Neural progenitor cell (in vitro differentiated cells): ENCODE measurements at regions not wholly inside any gene's neighbourhood (a gene's known extent, or its start where the extent isn't known, plus 50 kb on each side); places are given as distances from the start of the nearest gene placed in this dataset.

Source experiments
- DNase-seq: peaks from one replicate; pipeline ENCODE4 v3.0.0-alpha.2; 2016; ENCODE audit warnings: low spot score
- H2AFZ ChIP-seq: fragments of 200-600 bp; sonication (generic); replicated peaks from 2 replicates; pipeline ENCODE4 v1.6.1; 2016; ENCODE audit warnings: antibody characterized with exemption
- H3F3A ChIP-seq: fragments of 200-600 bp; sonication (generic); 2 replicates; pipeline ENCODE4 v1.6.1; 2016; ENCODE audit warnings: antibody characterized with exemption, low read depth
- H3K27ac ChIP-seq: fragments of 200-600 bp; sonication (generic); 2 replicates; pipeline ENCODE4 v1.5.1; 2016; ENCODE audit warnings: mild to moderate bottlenecking
- H3K27me3 ChIP-seq: fragments of 200-600 bp; sonication (generic); 2 replicates; pipeline ENCODE4 v1.6.1; 2016; ENCODE audit warnings: mild to moderate bottlenecking, moderate library complexity
- H3K36me3 ChIP-seq: fragments of 200-600 bp; sonication (generic); 2 replicates; pipeline ENCODE4 v1.5.1; 2016
- H3K4me1 ChIP-seq: fragments of 200-600 bp; sonication (generic); 2 replicates; pipeline ENCODE4 v1.6.1; 2016; ENCODE audit warnings: mixed run types
- H3K4me2 ChIP-seq: fragments of 200-600 bp; sonication (generic); 2 replicates; pipeline ENCODE4 v1.6.1; 2016
- H3K4me3 ChIP-seq: fragments of 200-600 bp; sonication (generic); 2 replicates; pipeline ENCODE4 v1.5.1; 2016
- H3K79me2 ChIP-seq: fragments of 200-600 bp; sonication (generic); 2 replicates; pipeline ENCODE4 v1.6.1; 2016; ENCODE audit warnings: low read depth
- H3K9ac ChIP-seq: fragments of 200-600 bp; sonication (generic); 2 replicates; pipeline ENCODE4 v1.6.1; 2016
- H3K9me3 ChIP-seq: fragments of 200-600 bp; sonication (generic); 2 replicates; pipeline ENCODE4 v1.5.1; 2016; ENCODE audit warnings: low read depth
- H4K20me1 ChIP-seq: fragments of 200-600 bp; sonication (generic); 2 replicates; pipeline ENCODE4 v1.6.1; 2016; ENCODE audit warnings: low read depth
- H3K27ac Mint-ChIP-seq: 3 replicates; pipeline ENCODE4 v1.8.0; 2021; ENCODE audit warnings: mixed read lengths
- H3K27me3 Mint-ChIP-seq: 2 replicates; pipeline ENCODE4 v1.8.0; 2022; ENCODE audit warnings: low read depth, mild to moderate bottlenecking, inconsistent platforms, moderate library complexity, mixed read lengths; ENCODE audit not compliant: insufficient read depth
- H3K36me3 Mint-ChIP-seq: 3 replicates; pipeline ENCODE4 v1.8.0; 2021; ENCODE audit warnings: mixed read lengths
- H3K4me1 Mint-ChIP-seq: 3 replicates; pipeline ENCODE4 v1.8.0; 2021; ENCODE audit warnings: mixed read lengths
- H3K4me3 Mint-ChIP-seq: 3 replicates; pipeline ENCODE4 v1.8.0; 2021; ENCODE audit warnings: mild to moderate bottlenecking, moderate library complexity, mixed read lengths
- H3K9me3 Mint-ChIP-seq: 3 replicates; pipeline ENCODE4 v1.8.0; 2020; ENCODE audit warnings: mixed read lengths
- EZH2 ChIP-seq: fragments of 200-600 bp; sonication (generic); IDR thresholded peaks from 2 replicates; pipeline ENCODE4 v1.6.1; 2017; ENCODE audit warnings: antibody characterized with exemption, mild to moderate bottlenecking, moderate library complexity
- EZH2phosphoT487 ChIP-seq: fragments of 200-600 bp; sonication (generic); IDR thresholded peaks from 2 replicates; pipeline ENCODE4 v1.6.1; 2017; ENCODE audit warnings: antibody characterized with exemption
- TF ChIP-seq, protein P1 (sequence below): fragments of 200-600 bp; sonication (generic); IDR thresholded peaks from 2 replicates; pipeline ENCODE4 v1.5.1; 2017; ENCODE audit warnings: antibody characterized with exemption, mild to moderate bottlenecking

DNA sequence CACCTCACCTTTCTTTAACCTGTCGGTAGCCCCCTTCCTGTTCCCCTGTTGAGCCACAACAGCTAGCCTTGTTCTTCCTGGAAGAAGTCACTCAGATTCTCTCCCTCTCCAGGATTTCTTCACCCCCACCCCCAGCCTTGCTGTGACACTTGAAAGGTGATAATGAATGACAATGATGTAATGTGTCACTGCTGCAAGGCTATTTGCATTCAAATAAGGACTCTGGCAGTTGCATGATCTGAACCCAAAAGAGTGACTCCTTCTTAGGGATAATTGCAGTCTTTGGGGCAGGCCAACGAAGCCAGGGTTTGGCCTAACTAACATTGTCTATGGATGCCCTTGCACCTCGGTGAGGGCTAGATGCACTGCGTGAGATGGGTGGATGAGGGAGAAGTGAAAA is 154.4 kb upstream of the CLINT1 start:
- H3K4me2 ChIP-seq = peak overlapping the region; percentile 52
- Mint-ChIP-seq H3K36me3 (no peaks in the 10 kb centered on the region), H3K27ac (peak overlapping the region; percentile 10), H3K9me3 (no peaks in the 10 kb centered on the region), H3K27me3 (peaks cover 7% of the 10 kb centered on the region), H3K4me3 (no peak overlapping the region), H3K4me1 (peaks cover 20% of the 10 kb centered on the region)
- H4K20me1 ChIP-seq = no peaks in the 10 kb centered on the region
- no peak overlapping the region for H3K9ac ChIP-seq
- peaks cover 27% of the 10 kb centered on the region for H3K4me1 ChIP-seq
- H3F3A ChIP-seq = peaks cover 19% of the 10 kb centered on the region
- TF ChIP-seq, protein P1, sequence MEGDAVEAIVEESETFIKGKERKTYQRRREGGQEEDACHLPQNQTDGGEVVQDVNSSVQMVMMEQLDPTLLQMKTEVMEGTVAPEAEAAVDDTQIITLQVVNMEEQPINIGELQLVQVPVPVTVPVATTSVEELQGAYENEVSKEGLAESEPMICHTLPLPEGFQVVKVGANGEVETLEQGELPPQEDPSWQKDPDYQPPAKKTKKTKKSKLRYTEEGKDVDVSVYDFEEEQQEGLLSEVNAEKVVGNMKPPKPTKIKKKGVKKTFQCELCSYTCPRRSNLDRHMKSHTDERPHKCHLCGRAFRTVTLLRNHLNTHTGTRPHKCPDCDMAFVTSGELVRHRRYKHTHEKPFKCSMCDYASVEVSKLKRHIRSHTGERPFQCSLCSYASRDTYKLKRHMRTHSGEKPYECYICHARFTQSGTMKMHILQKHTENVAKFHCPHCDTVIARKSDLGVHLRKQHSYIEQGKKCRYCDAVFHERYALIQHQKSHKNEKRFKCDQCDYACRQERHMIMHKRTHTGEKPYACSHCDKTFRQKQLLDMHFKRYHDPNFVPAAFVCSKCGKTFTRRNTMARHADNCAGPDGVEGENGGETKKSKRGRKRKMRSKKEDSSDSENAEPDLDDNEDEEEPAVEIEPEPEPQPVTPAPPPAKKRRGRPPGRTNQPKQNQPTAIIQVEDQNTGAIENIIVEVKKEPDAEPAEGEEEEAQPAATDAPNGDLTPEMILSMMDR = no peak
- TF ChIP-seq EZH2phosphoT487 = no peak
- no peak for TF ChIP-seq EZH2
- no peaks in the 10 kb centered on the region for H3K9me3 ChIP-seq
- H3K27me3 ChIP-seq = no peaks in the 10 kb centered on the region
- no peak overlapping the region for H3K27ac ChIP-seq
- no peaks in the 10 kb centered on the region for H3K36me3 ChIP-seq
- no peak overlapping the region for H3K4me3 ChIP-seq
- H2AFZ ChIP-seq = no peak overlapping the region
- DNase-seq = no peak
- no peaks in the 10 kb centered on the region for H3K79me2 ChIP-seq

DNA sequence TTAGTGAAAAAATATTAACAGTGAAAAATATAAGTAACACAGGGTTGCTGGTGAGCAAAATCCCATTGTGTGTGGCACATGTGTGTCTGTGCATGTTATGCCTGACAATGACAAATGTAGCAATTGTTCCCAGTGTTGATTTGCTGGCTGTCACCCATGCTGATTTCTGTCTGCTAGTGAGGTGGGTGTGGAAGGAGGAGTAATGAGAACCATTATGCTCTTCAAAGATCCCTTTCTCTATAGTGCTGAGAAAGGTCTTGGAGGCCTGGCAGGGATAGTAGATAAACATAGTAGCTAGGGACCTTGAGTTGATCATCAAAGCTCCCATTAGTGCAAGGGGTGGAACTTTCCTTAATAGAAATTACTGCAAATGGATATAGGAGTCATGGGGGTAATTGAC is 152.5 kb upstream of the CLINT1 start:
- Histone ChIP-seq H3K4me1 (peaks cover 13% of the 10 kb centered on the region), H3K27me3 (no peaks in the 10 kb centered on the region), H4K20me1 (no peaks in the 10 kb centered on the region), H2AFZ (no peak overlapping the region), H3K27ac (no peak overlapping the region), H3F3A (peaks cover 5% of the 10 kb centered on the region), H3K4me2 (no peak overlapping the region), H3K36me3 (no peaks in the 10 kb centered on the region), H3K79me2 (no peaks in the 10 kb centered on the region), H3K4me3 (no peak overlapping the region), H3K9ac (no peak overlapping the region), H3K9me3 (no peaks in the 10 kb centered on the region)
- peaks cover 4% of the 10 kb centered on the region for H3K27me3 Mint-ChIP-seq
- H3K4me3 Mint-ChIP-seq = no peak overlapping the region
- peaks cover 2% of the 10 kb centered on the region for H3K9me3 Mint-ChIP-seq
- no peaks in the 10 kb centered on the region for H3K36me3 Mint-ChIP-seq
- DNase-seq = no peak
- no peak overlapping the region for H3K27ac Mint-ChIP-seq
- H3K4me1 Mint-ChIP-seq = peaks cover 9% of the 10 kb centered on the region
- TF ChIP-seq, protein P1 = no peak
- TF ChIP-seq EZH2phosphoT487 = no peak
- no peak for TF ChIP-seq EZH2

DNA sequence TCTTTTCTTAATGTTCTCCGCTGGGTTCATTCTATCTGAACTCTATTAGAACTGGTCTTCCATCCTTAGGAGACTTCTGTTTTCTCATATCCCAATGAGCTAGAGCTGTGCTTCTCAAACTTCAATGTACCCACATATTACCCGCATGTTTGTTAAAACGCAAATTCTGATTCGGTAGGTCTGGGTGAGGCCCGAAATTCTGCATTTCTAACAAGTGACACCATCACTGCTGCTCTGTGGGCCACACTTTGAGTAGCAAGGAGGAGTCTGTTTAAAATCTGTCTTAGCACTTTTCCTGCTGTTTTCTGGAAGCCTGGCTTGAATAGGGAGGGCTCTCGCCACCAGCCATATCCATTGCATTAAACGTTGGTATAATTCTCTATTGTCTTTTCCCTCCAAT is 151.9 kb upstream of the CLINT1 start:
- Mint-ChIP-seq H3K27me3 (peaks cover 4% of the 10 kb centered on the region), H3K9me3 (peaks cover 2% of the 10 kb centered on the region), H3K27ac (no peak overlapping the region), H3K36me3 (no peaks in the 10 kb centered on the region), H3K4me1 (peaks cover 9% of the 10 kb centered on the region), H3K4me3 (no peak overlapping the region)
- H3K4me2 ChIP-seq = no peak overlapping the region
- no peak overlapping the region for H3K4me3 ChIP-seq
- no peak overlapping the region for H3K9ac ChIP-seq
- no peak for TF ChIP-seq EZH2phosphoT487
- TF ChIP-seq, protein P1 = no peak
- TF ChIP-seq EZH2 = no peak
- H3K79me2 ChIP-seq = no peaks in the 10 kb centered on the region
- H4K20me1 ChIP-seq = no peaks in the 10 kb centered on the region
- H3K36me3 ChIP-seq = no peaks in the 10 kb centered on the region
- H3K27ac ChIP-seq = no peak overlapping the region
- no peak overlapping the region for H2AFZ ChIP-seq
- DNase-seq = no peak
- H3F3A ChIP-seq = peaks cover 5% of the 10 kb centered on the region
- peaks cover 13% of the 10 kb centered on the region for H3K4me1 ChIP-seq
- no peaks in the 10 kb centered on the region for H3K27me3 ChIP-seq
- H3K9me3 ChIP-seq = no peaks in the 10 kb centered on the region

DNA sequence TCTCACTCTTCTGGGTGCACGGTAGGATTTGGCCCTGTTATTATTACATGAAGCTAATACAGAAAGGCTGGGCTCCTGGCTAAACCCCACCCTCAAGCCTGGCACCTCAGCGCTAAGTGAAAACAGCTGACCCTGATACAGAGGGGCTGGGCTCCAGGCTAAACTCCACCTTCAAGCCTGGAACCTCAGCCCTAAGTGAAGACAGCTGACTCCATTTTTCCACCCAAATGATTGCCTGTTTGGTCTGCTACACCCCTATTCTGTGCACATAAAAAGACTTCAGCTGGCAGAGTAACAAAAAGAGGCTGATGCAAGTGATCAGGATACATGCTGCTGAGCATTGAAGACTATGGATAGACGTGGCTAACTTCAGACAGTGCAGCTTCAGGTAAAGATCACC is 148.4 kb upstream of the CLINT1 start:
- Histone ChIP-seq H3K9ac (no peak overlapping the region), H4K20me1 (no peaks in the 10 kb centered on the region), H3K36me3 (no peaks in the 10 kb centered on the region), H3K4me2 (no peak overlapping the region), H3K4me1 (no peaks in the 10 kb centered on the region), H3F3A (no peaks in the 10 kb centered on the region), H3K27me3 (no peaks in the 10 kb centered on the region), H2AFZ (no peak overlapping the region), H3K79me2 (no peaks in the 10 kb centered on the region), H3K27ac (no peak overlapping the region), H3K9me3 (no peaks in the 10 kb centered on the region), H3K4me3 (no peak overlapping the region)
- Mint-ChIP-seq H3K9me3 (peaks cover 2% of the 10 kb centered on the region), H3K27ac (no peak overlapping the region), H3K27me3 (peaks cover 2% of the 10 kb centered on the region), H3K4me1 (no peaks in the 10 kb centered on the region), H3K4me3 (no peak overlapping the region), H3K36me3 (no peaks in the 10 kb centered on the region)
- DNase-seq = no peak
- TF ChIP-seq EZH2phosphoT487 (no peak), EZH2 (no peak)
- TF ChIP-seq, protein P1 = no peak
